GM21526 (cell line): ENCODE measurements at regions not wholly inside any gene's neighbourhood (a gene's known extent, or its start where the extent isn't known, plus 50 kb on each side); places are given as distances from the start of the nearest gene placed in this dataset.

Experiments
- ATAC-seq: cut with Tn5 transposase; IDR thresholded peaks from one replicate; pipeline ENCODE4 v1.9.1; 2021; ENCODE audit warnings: moderate library complexity; ENCODE audit not compliant: unreplicated experiment, low FRiP score

DNA sequence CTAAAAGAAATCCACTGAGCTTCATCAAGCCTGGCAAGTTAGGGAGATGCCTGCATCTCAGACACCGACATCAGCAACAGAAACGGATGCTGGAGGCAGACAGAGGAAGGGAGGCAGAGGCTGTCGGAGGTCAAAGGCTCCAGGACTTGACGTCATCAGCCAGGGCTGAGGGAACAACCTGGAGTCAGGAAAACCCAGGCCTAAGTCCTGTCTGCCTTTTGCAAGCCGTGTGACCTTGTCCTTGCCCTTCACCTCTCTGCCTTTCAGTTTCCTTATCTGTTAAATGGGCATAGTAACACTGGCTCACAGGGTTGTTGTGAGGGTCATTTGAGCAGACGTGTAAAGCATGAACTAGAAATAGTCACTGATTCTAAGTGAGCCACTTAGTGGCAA lies 194.2 kb downstream of the BCL11B start:
- no peak for ATAC-seq

DNA sequence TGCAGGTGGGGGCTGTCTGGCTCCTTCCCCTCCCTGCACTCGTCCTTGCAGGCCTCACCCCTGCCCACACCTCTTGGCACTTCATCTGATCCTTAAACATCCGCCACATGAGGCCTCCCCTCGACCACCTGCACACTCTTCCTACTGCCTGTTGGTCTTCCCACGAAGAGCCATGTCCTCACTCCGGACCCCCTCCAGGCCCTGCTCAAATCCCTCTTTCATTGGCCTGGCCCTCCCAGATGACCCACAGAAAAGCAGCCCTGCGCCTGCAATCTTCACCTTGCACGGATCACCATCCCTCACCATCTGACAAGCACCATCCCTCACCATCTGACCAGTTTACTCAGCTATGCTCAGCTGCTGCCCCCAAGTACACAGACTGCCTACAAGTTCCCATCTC lies 193.6 kb downstream of the BCL11B start:
- no peak for ATAC-seq

DNA sequence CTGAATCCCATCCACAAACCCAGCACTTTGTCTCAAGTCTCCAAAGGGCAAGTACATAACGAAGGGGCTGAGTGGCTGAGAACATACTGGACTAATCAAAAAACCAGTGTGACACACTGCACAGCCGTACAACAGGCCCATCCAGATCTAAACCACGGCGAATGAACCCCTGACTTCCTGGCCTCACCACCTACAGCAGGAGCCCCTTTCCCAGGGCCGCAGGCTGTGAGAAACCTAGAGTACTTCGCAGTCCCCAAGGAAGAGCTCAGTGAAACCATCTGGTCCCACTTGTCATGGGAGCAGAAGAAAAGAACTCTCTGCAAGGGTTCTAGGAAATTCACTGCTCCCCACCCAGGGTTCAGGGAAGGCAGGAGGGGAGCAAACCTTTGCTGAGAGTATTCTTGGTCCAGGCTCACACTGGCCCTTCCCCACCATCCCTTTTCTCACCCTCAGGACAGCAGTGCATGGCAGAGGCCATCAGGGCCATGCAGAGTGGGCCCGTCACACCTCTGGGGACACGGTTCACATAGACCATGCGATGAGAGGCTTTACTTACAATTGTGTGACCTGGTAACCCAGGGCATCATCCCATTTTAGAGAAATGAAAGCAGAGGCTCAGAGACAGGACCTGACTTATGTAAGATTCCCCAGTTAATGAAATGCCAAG lies 192.8 kb downstream of the BCL11B start:
- no peak for ATAC-seq

DNA sequence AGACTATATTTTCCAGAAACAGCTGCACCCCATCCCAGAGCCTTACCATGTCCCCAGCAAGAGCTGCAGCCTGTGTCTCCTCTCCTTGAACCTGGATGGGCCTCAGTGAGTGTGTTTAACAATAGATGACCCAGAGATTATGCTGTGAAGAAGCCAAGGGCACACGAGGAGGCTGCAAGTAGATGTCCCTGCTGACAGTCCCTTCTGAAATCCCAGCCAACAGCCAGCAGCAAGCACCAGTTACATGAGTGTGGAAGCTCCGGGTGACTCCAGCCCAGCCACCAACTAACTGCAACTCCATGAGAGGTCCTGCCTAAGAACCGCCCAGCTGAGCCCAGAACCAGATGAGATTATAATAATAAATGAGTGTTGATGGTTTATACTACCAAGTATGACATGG lies 191.7 kb downstream of the BCL11B start:
- no peak for ATAC-seq

DNA sequence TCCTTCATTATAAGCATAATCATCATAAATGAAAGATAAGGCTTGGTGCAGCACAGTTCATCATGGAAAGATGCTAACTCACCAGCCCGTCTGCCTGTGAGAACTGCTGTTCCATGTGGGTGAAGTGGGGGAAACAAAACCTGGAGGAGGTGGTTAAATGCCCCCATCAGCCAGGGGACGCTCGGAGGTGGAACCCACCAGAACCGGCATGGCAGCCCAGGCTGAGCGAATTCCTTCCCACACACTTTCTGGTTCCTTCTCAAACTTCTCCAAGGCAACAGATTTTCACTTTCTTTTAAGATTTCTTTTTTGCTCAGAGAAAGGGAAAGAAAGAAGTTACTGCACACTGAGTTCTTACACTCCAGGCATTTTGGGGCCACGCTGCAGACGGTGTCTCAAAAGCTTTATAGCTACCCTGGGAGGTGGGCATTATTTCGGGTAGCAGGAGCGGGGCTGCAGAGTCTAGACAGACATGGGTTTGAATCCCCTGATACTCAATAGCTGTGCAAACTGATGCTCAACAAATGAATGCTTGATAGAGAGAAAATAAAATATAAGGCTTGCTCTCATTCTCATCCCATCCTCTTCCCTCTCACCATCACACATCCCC lies 190.7 kb downstream of the BCL11B start:
- no peak for ATAC-seq

DNA sequence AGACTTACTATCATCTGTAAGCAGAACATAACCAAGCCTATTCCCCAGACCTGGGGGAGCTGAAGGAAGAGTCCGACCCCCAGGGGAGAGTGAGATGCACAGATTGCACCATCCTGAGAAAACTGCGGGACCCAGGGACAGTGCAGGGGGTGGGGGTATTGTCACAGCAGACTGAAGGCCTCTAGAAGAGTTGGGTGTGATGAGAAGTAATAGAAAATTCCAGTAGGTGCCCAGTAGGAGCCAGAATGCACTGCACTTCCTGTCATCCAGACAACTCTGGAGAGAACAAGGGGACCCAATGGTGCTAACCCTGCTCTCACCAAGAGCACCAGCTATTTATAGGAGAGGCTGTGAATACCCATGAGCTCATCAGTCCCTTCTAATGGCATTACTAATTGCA lies 190.1 kb downstream of the BCL11B start:
- no peak for ATAC-seq

DNA sequence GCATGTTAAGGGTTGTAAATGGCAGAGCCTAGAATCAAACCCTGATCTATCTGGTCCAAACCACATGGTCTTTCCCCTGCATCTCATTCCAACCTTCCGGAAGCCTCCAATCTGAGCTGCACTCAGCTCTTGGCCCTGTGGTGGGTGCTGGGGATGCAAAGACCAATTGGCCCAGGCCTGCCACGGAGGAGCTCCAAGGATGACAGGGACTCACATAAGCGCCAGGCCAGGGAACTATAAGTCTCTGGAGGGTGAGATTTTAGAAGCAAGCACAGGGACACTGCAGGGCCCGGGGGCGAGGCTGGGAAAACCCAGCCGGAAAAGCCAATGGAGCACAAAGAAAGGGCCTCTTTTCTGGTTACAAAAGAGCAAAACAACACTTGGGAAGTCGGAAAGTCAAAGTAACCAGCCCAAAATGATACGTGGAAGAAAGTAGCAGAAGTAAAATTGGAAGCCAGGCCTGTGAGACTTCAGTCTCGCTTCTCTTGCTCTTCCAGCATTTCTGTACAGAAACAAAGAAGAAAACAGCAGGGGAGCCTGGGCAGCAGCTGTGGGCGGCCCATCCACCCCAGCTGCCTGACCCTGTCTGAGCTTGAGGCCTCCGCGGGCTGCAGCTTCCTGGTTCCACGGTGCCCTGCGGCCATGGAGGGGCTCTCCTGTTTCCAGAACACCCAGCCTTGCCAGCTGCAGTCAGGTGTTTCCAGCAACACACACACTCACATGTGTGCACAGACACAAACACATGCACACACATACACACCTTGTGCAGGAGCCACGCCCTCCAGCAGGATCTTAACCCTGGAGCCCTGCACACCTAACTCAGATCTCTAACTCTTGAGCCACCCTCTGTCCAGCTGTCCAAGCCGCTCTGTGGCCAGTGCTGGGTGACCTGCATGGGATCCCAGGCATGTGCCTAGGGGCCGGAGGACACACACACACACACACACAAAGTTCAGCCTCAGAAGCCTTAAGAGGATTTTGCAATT lies 178.2 kb downstream of the BCL11B start:
- ATAC-seq: no peak

DNA sequence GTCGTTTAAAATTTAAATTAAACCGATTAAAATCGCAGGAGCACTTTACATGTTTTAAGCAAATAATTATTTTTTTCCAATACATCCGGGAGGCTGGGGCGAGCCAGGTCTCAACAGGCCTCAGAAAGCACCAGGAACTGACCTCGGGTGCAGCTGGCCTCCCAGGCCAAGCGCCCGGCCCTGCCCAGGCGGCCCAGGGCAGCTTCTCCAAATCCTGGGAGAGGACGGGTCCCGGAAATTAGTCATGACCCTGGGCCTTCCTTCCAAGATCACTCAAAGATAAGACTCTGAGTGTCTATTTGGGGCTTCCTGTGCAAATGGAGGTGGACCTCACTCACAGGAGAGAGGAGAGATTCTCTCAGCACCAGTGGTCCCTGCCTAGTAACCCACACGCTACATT lies 177.1 kb downstream of the BCL11B start:
- ATAC-seq: no peak

DNA sequence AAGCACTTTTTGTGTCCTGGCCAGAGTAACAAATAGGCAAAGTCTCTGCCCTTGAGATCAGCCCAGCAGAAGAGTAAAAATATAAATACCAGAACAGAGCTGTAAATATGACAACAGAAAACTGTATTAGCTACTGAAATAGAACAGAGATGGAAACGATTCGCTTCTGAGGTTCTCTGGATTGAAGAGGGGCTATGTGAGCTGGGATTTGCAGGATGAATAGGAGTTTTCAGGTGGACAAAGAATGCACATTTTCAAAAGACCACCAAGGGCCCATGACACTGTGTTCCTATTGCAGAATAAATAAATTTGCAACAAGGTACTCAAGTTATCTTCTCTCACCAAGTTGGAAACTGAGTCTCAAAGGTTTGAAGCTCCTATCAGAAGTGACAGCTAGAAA lies 176.6 kb downstream of the BCL11B start:
- no peak for ATAC-seq

DNA sequence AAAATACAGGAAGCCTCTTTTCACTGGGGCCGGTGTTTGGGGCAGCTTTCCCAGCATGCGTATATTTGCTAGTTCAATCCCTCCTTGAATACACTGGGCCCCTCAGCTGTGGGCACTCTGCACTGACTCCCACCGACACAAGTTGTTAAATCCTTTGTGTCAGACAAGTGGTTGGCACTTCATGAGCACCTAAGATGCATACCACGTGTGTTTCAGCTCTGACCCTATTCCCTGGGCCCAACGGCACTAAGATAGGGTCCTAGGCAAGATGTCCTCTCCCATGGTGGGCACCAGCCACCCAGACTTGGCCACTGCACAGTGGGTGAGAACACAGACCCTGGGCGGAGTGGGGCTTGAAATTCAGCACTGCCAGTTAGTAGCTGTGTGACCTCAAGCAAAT lies 173.8 kb downstream of the BCL11B start:
- ATAC-seq: no peak

DNA sequence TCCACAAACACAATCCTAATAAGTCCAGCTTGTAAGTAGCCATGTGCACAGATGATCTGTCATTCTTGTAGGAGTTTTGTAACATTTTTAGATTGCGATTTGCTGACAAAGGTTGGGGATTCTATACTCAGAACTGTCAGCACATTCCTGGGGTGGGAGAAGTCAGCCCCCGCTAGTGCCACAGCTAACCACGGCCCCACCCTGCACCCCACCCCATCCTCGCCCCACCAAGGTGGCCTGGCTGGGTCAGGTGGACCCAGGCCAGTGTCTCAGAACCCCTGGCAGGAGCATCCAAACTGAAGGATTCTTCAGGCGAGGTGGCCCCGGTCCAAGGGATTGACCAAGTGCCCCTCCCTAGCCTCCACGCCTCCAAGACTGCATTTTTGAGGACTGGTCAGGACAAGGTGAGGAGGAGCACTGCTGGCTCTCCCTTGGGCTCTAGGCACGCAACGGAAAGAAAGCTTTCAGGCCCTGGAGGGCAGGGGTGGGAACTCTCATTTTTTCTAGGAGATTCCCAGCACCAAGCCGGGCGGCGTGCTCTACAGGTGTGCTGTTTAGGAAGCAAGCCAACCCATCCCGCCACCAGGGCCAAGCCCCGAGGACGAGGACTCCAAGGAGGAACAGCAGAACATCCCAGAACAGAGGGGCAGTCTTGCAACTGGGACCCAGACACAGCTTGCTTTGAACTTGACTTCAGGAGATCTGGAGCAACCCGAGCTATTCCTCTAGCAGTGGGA lies 172.8 kb downstream of the BCL11B start:
- no peak for ATAC-seq

DNA sequence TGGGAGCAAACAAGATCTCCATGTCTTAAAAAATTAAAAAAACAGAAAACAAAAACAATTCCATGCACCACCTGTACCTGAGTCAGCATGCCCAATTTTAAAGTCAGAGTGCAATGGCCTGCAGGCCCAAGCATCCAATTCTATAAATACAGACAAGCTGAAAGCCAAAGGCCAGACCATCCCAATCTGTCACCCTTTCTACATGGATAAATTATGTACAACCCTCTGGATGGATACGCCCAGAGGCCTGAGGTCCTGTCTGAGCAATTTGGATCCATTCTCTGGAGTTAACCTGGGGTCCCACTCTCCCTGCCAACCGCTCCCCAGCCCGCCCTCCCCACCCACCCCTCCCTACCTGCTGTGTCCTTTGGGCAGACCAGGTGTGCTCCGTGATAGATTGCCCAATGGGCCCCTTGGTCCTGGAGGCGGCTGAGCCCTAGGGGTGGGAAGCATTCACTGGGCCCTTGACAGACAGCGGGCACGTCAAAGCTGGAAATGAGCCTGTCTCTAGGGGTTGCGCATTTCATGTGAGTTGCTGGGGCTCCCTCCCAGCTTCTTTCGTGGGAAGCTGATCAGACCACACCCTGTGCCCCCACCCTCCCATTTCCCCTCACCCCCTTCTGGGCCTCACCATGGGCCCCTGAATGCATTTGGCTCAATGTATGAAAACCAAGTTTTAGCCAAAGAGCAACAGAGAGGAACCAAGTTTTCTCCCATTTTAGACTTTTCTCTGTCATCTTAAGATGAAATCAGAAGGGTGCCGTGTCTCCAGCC lies 171.3 kb downstream of the BCL11B start:
- ATAC-seq: no peak

DNA sequence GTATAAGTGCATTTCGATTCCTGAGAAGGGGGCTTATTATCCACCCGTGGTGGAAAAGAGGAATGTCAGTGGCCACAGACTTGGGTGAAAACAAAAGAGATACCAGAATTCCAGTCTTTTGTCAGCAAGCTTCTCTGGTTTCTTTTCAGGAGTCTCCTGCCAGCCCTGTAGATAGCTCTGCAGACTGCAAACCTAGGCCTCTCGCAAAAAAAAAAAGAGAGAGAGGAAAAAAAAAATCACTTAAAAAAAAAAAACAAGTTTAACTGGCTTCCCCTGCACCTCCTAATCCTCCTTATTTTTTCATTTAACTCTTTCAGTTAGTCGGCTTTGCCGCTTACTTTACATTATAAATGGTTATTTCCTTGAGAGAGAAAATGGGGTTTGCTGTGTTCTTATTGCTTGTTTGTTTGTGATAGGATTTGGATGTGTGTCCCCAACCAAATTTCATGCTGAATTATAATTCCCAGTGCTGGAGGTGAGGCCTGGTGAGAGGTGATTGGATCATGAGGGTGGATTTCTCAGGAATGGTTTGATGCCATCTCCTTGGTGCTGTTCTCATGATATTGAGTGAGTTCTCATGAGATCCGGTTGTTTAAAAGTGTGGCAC lies 170.0 kb downstream of the BCL11B start:
- no peak for ATAC-seq

DNA sequence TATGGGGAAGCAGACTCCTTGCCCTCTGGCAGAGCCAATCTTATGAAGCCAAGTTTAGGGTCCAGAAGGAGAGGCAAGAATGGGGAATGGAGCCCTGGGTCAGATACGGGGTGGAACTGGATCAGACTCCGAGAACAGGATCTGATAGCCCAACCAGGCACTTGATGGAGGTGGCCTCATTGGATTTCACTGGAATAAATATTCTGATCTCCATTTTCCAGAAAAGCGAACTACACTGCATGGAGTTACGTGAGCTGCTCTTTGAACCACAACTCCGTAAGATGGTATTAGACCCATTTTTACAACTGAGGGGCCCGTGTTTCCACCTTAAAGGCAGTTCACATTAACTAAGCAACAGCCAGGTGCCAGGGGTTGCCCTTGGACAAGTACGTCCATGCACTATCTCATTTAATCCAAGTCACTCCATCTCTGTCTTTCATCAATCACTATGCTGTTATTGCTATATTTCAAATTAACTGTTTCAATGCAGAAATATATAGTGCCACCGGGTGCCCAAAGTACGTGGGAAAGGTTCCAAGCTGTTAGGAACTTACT lies 155.2 kb downstream of the BCL11B start:
- ATAC-seq: no peak

DNA sequence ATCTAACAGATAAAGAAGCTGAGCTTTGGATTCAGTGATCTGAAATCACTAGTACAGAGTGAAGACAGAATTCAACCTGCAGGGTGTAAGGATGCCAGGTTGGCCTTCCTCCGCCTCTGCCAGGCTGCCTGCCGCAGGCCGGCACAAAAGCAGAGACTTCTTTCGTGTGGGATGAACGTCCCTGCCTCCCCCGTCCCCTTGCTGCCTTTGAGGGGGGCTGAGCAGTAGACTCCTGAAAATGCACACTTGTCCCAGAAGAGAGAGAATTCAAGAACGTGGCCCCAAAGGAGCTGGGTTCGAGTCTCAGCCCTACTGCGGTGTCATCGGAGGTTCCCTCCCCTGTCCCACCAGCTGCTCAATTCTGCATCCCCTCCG lies 154.3 kb downstream of the BCL11B start:
- ATAC-seq: no peak

DNA sequence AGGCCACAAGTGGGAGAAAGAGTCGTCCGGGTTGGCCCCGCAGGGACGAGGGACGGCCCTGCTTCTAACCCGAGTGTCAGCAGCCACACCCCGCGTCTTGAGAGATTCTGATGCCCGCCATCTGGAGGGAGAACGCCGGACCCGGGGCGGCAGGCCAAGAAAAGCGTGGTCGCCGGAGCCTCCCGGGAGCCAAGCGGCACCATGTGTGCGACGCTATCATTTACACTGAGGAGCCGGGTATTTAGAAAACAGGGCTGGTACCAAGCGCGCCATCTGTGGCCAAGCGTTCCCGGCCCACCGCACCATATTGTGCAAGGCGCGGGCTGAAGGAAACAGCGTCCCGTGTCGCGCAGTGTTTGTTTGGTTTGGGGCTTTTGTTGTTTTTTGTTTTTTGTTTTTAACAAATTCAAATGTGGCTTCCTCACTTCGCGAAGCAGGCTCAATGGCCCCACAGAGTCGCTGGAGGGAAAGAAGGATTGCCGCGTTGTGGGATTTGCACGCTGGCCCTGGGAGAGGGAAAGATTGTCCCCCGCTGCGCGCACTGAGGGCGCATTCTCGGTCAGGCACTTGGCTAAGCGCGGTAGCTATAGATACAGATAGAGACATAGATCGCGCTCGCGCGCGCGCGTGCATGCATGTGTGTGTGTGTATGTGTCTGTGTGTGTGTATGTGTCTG lies 153.8 kb downstream of the BCL11B start:
- ATAC-seq: no peak

DNA sequence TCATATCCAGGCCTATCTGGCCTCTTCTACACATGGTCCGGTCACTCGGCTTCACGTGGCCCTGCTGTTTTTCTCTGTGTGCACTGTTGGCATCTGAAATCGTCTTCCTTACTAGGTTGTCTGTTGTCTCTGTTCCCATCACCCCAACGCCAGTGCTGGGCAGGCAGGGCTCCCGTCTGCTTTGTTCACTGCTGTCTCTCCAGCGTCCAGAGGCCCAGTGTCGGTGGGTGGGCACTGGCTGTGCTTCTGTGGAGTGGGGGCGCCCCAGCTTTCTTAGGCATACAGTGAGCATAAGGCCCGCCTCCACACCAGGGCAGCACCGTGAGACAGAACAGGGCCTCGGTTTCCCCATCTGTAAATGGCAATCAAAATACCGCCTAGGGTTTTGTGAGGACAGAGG lies 153.1 kb downstream of the BCL11B start:
- no peak for ATAC-seq
